ENCODE measurements at regions not wholly inside any gene's neighbourhood (a gene's known extent, or its start where the extent isn't known, plus 50 kb on each side); places are given as distances from the start of the nearest gene placed in this dataset.

DNA sequence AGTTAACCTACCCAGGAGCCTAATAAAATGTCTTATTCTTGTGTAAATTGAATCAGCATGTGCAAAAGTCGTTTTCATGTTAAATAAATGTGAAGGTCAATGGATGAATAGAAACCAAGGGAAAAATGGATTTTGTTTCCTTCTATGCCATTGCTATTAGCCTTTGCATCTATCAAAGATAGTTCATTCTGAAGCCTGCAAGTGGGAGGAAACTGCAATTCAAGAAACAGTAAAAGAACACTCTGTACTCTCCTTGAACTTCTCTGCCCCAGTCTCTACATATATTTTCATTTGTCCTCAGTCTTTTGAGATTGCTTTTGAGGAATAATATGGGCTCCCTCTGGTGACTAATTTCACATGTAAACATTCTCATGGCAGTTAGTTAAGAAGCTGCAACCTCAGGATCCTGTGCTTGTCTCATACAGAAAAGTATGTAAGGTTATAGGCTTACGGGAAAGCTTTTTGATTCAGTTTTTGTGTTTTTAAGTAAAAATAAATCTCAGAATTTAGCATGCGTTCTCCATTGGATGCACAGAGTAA, 1590.0 kb upstream of the LRRTM1 start:
- Histone ChIP-seq H3K36me3 (ENCODE audit: control insufficient read depth, insufficient read depth, low read length) (no peaks in the 10 kb centered on the region), H3K4me3 (ENCODE audit: low read depth in 2 of 2, low read length in 2 of 2) (no peak overlapping the region), H3K4me1 (ENCODE audit: control insufficient read depth, insufficient read depth, low read length) (no peaks in the 10 kb centered on the region), H3K9me3 (ENCODE audit: control insufficient read depth, insufficient read depth, low read depth, low read length) (no peaks in the 10 kb centered on the region), H3K27me3 (ENCODE audit: control insufficient read depth, insufficient read depth, low read length) (no peaks in the 10 kb centered on the region), H3K27ac (ENCODE audit: low read length) (no peak overlapping the region)
- no peak for ATAC-seq
- TF ChIP-seq, protein P1, sequence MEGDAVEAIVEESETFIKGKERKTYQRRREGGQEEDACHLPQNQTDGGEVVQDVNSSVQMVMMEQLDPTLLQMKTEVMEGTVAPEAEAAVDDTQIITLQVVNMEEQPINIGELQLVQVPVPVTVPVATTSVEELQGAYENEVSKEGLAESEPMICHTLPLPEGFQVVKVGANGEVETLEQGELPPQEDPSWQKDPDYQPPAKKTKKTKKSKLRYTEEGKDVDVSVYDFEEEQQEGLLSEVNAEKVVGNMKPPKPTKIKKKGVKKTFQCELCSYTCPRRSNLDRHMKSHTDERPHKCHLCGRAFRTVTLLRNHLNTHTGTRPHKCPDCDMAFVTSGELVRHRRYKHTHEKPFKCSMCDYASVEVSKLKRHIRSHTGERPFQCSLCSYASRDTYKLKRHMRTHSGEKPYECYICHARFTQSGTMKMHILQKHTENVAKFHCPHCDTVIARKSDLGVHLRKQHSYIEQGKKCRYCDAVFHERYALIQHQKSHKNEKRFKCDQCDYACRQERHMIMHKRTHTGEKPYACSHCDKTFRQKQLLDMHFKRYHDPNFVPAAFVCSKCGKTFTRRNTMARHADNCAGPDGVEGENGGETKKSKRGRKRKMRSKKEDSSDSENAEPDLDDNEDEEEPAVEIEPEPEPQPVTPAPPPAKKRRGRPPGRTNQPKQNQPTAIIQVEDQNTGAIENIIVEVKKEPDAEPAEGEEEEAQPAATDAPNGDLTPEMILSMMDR (IDR thresholded peaks at IDR 0.05) = no peak; the same call in 1 of the 2 replicates
- TF ChIP-seq SIN3A (IDR thresholded peaks at IDR 0.05; ENCODE audit: borderline replicate concordance, insufficient read depth, low read depth, low read length) = no peak
- no peak for TF ChIP-seq TCF7L2 (IDR thresholded peaks at IDR 0.05; ENCODE audit: low read depth, low read length)
- TF ChIP-seq POLR2AphosphoS5 (IDR thresholded peaks at IDR 0.05; ENCODE audit: low read depth, low read length) = no peak
- TF ChIP-seq, protein P2, sequence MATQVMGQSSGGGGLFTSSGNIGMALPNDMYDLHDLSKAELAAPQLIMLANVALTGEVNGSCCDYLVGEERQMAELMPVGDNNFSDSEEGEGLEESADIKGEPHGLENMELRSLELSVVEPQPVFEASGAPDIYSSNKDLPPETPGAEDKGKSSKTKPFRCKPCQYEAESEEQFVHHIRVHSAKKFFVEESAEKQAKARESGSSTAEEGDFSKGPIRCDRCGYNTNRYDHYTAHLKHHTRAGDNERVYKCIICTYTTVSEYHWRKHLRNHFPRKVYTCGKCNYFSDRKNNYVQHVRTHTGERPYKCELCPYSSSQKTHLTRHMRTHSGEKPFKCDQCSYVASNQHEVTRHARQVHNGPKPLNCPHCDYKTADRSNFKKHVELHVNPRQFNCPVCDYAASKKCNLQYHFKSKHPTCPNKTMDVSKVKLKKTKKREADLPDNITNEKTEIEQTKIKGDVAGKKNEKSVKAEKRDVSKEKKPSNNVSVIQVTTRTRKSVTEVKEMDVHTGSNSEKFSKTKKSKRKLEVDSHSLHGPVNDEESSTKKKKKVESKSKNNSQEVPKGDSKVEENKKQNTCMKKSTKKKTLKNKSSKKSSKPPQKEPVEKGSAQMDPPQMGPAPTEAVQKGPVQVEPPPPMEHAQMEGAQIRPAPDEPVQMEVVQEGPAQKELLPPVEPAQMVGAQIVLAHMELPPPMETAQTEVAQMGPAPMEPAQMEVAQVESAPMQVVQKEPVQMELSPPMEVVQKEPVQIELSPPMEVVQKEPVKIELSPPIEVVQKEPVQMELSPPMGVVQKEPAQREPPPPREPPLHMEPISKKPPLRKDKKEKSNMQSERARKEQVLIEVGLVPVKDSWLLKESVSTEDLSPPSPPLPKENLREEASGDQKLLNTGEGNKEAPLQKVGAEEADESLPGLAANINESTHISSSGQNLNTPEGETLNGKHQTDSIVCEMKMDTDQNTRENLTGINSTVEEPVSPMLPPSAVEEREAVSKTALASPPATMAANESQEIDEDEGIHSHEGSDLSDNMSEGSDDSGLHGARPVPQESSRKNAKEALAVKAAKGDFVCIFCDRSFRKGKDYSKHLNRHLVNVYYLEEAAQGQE (IDR thresholded peaks at IDR 0.05; ENCODE audit: insufficient read depth in 1 of 2, low read depth in 2 of 2, low read length in 1 of 2) = no peak
- CTCF ChIA-PET = no interaction called here
- DNase-seq (ENCODE audit: low read depth, low spot score) = no peak
- intact Hi-C loops (cut with micrococcal nuclease; ENCODE audit: unreplicated experiment) (no loop called here), in situ Hi-C loops (cut with HindIII; ENCODE audit: low pct_unique_long_range_greater_than_20kb, low sequenced_read_pairs) (no loop called here)
- no TSS peak for BruUV-seq (replicated peaks)
- POLR2A ChIA-PET = no interaction called here

DNA sequence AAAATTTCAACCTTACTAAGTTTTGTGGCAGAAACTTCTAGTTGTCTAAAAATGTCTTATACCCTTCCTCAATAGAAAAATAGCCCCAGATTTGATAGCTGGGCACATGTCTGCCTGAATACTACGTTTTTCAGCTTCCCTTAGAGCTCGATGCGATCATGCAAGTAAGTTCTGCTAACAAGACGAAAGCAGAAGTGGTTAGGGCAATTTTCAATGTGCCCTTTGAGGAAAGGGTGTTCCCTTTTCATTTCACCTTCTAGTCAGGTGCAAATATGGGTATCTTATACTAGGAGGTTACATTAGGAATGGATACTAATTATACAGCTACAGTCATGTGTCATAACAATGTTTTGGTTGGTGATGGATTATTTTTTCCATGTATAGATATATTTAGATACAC, 1572.1 kb upstream of the LRRTM1 start:
- no peaks in the 10 kb centered on the region for H3K9me3 ChIP-seq (ENCODE audit: control insufficient read depth, insufficient read depth, low read depth, low read length)
- in situ Hi-C loops (cut with HindIII; ENCODE audit: low pct_unique_long_range_greater_than_20kb, low sequenced_read_pairs) = no loop called here
- intact Hi-C loops (cut with micrococcal nuclease; ENCODE audit: unreplicated experiment) = no loop called here
- H3K27me3 ChIP-seq (ENCODE audit: control insufficient read depth, insufficient read depth, low read length) = no peaks in the 10 kb centered on the region
- H3K4me1 ChIP-seq (ENCODE audit: control insufficient read depth, insufficient read depth, low read length) = no peaks in the 10 kb centered on the region
- ATAC-seq = no peak
- DNase-seq (ENCODE audit: low read depth, low spot score) = no peak
- no peak overlapping the region for H3K27ac ChIP-seq (ENCODE audit: low read length)
- ChIA-PET POLR2A (no interaction called here), CTCF (no interaction called here)
- TF ChIP-seq, protein P1 (IDR thresholded peaks at IDR 0.05) = no peak
- no peak for TF ChIP-seq TCF7L2 (IDR thresholded peaks at IDR 0.05; ENCODE audit: low read depth, low read length)
- TF ChIP-seq SIN3A (IDR thresholded peaks at IDR 0.05; ENCODE audit: borderline replicate concordance, insufficient read depth, low read depth, low read length) = no peak
- TF ChIP-seq, protein P2 (IDR thresholded peaks at IDR 0.05; ENCODE audit: insufficient read depth in 1 of 2, low read depth in 2 of 2, low read length in 1 of 2) = no peak
- TF ChIP-seq POLR2AphosphoS5 (IDR thresholded peaks at IDR 0.05; ENCODE audit: low read depth, low read length) = no peak
- no peaks in the 10 kb centered on the region for H3K36me3 ChIP-seq (ENCODE audit: control insufficient read depth, insufficient read depth, low read length)
- no peak overlapping the region for H3K4me3 ChIP-seq (ENCODE audit: low read depth in 2 of 2, low read length in 2 of 2)
- BruUV-seq (replicated peaks) = no TSS peak

Measured in Panc1 (cell line).